ENCODE measurements at regions not wholly inside any gene's neighbourhood (a gene's known extent, or its start where the extent isn't known, plus 50 kb on each side); places are given as distances from the start of the nearest gene placed in this dataset.

DNA sequence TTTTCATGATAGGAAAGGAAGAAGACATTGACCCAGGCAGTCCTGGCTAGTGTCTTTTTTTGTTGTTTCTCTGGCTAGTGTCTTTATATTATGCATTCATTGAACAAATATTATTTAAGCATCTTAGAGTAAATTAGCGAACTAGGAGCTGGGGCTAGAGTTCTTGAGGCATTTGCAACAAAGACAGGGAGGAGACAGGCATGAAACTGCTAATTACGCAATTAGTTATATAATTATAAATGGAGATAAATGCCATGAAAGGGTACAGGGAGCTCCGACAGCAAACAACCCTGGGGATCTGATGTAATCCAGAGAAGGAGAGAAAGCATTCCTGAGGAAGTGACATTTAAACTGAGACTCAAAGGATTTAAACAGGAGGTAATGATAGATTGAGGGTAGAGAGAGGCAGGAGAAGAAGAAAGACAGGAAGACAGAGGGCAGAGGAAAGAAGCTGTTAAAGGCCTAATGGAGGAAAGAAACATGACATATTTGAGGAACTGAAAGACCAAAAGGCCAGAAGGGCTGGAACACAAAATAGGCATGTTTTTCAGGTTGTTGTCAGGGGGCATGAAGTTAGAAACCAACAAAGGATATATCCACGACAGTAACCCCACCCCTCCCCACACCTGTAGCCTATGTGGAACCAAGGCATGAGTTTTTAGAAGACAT is 99.5 kb upstream of the GJB5 start:
- TF ChIP-seq, protein P1, sequence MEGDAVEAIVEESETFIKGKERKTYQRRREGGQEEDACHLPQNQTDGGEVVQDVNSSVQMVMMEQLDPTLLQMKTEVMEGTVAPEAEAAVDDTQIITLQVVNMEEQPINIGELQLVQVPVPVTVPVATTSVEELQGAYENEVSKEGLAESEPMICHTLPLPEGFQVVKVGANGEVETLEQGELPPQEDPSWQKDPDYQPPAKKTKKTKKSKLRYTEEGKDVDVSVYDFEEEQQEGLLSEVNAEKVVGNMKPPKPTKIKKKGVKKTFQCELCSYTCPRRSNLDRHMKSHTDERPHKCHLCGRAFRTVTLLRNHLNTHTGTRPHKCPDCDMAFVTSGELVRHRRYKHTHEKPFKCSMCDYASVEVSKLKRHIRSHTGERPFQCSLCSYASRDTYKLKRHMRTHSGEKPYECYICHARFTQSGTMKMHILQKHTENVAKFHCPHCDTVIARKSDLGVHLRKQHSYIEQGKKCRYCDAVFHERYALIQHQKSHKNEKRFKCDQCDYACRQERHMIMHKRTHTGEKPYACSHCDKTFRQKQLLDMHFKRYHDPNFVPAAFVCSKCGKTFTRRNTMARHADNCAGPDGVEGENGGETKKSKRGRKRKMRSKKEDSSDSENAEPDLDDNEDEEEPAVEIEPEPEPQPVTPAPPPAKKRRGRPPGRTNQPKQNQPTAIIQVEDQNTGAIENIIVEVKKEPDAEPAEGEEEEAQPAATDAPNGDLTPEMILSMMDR (IDR thresholded peaks at IDR 0.05) = no peak
- TF ChIP-seq EZH2 (IDR thresholded peaks at IDR 0.05; ENCODE audit: borderline replicate concordance, insufficient read depth, low read depth, low read length, poor library complexity, severe bottlenecking) = no peak

Measured in B cell (primary cell).